CD4-positive, alpha-beta T cell treated with Interferon gamma for 1 hour (primary cell): ENCODE measurements at regions not wholly inside any gene's neighbourhood (a gene's known extent, or its start where the extent isn't known, plus 50 kb on each side); places are given as distances from the start of the nearest gene placed in this dataset.

Source experiments
- DNase-seq: peaks from one replicate; pipeline ENCODE4 v3.0.0-alpha.2; 2020

DNA sequence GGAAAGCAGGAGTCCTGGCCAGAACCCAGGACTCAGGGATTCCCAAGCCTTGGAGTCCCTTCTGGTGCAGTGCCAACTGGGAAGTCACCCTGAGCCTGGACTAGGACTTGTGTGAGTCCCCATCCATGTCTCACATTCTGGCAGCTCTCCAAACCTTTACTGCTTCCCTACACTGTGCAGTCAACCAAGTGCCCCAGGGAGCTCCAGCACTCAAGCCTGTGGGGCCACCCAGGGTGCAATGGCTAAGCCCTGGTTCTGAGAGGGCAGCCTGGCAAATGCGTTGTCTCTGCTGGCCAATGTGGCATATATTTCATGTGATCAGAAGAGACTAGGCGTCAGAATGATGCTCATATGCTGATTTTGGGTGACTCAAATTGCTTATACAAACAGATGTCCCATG is 223.4 kb downstream of the SP3 start:
- no peak for DNase-seq

DNA sequence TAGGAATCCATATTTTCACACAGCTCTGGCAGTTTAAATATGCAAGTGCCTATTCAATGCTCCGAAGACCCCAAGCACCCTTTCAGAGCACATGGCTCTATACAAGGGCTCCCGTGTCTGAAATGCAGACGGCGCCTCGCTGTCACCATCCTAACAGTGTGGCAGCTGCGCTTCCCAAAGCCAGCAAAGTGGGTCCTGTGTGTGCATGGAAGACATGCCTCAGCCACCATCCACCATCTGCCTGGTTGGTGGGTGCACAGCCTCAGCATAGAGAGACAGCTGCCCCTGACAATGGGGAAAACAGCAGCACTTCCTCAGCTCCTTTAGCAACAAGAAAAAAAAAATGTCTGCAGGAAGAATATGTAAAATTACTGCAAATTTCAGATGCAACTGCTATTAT is 218.1 kb downstream of the SP3 start:
- DNase-seq = no peak

DNA sequence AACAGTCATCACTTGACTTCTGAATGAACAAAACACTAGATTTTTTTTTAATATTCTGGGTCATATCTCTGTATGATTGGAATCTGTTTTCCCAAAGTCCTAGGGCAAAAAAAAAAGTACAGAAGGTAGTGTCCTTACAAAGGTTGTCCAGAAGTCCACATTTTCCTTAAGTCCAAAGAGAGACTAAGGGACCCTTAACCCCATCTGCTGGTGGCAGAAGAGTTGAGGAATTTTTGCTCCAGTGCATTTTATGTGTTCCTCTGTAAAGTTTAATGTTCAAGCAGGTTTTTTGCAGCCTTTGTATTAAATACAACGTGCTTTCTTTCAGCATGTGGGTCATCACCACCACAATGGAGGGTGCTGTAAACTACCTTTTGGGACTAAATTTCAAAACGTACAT is 215.9 kb downstream of the SP3 start:
- DNase-seq = no peak

DNA sequence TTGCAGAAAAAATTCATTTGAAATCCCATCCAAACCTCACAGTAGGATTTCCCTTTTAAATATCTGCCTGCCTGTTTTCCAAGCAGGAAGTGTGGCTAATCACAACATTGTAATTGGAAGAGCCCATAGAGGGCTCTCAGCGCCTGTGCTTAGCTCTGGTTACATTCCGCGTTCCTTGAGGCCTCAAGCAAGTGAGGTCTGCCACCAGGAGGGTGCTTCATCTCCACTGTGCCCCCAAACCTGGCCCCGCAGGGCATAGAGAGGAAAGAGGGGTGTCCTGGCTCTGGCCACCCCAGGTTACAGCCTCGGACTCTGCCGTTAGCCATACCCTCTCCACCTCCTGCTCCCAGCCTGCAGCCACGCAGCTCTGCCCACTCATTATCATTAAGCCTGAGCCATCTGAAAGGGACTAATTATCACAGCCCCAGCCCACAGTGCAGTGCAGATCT is 214.8 kb downstream of the SP3 start:
- DNase-seq = no peak

DNA sequence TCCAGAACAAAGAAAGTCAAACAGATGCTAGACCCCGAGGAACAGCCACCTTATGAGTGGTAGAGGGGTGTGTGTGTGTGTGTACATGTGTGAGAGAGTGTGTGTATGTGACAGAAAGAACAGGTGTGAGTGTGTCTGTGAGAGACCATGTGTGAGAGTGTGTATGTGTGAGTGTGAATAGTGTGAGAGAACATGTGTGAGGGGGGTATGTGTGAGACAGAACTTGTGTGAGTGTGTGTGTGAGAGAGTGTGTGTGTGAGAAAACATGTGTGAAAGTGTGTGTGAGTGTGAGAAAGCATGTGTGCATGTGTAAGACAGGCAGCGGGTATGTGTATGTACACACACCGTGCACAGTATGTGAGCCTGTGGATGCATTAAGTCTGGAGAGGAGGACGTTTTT is 214.3 kb downstream of the SP3 start:
- no peak for DNase-seq

DNA sequence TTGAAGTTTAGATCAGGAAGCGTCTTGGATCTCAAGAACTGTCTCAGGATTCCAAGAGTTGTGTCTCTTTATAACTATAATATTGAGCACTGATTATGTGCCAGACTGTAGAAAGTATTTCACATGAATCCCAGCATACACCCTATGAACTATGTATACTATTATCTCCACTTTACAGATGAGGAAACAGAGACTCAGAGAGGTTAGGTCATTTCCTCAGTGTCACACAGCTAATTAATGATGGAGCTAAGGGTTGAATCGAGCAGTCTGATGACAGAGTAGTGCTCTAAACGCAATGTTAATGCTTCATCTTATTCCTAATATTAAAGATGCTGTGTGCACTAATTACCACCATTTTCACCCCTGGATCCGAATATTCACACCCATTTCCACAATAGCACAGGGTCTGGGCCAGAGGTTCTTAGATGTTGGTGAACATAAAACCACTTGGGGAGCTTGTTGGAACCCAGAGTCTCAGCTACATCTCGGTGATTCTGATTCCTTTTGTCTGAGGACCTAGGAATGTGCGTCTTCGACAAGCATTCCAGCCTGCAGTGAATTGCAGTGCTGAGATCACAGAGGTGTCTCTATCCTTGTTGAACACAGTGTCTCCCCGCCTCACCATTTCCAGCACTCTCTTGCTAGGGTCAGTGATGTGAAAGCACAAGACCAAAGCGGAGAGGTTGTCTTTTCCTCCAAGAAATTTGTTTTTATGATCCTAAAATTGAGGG is 213.8 kb downstream of the SP3 start:
- DNase-seq = no peak

DNA sequence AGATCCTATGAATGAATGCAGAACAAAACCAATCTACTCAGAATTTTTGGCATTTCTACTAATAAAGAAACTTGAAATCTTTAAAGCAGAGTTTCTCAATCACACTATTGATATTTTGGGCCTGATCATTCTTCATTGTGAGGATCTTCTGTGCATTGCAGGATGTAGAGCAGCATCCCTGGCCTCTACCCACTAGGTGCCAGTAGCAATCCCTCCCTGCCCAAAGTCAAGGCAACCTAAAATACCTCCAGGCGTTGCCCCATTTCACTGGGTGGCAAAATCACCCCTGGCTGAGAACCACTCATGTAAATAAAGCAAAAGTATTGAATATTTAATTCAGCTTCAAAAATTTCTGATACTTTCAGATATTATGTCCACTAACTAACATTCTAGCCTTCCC is 213.0 kb downstream of the SP3 start:
- no peak for DNase-seq

DNA sequence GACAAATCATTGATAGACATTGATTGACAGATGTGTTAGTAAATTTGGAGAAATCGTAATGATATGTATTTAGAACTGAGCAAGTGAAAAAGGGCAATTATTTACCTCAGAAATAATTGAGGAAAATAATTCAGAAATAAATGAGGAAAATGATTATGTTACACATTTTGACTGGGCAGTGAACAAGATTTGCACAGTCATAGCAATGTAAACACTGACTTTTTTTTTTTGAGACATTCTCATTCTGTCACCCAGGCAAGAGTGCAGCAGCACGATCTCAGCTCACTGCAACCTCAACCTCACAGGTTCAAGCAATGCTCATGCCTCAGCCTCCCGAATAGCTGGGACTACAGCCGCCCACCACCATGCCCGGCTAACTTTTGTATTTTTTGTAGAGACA is 211.7 kb downstream of the SP3 start:
- no peak for DNase-seq

DNA sequence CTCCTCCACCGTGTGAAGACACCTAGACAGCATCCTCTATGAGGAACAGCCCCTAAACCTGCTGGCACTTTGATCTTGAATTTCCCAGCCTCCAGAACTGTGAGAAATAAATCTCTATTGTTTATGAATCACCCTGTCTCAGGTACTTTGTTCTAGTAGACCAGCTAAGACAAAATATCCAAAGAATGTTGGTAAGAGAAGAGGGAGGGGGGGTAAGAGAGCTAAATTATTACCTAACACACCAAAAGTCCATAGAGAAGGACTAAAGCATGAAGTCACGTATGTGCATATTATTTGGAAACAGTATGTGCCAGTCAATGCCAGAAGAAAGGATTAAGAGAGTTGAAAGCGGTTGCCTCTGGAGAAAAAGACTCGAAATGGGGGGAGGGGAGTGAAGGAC is 211.0 kb downstream of the SP3 start:
- DNase-seq = no peak

DNA sequence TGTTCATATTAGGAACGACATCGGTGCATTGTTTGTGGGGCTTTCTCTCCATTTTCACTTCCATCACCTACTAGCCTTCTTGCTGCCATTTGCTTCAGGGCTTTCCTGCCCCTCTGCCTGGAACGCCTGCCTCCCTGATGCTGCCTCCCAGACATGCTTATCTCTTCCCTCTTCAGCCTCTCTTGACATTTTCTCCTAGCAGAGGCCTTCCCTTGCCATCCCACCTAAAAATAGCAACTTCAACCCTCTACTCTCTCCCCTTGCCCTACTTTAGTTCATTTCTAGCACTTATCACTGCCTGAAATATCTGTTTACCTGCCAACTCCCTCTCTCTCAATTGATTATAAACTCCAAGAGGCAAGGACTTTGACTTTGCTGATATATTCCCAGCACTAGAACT is 210.3 kb downstream of the SP3 start:
- no peak for DNase-seq

DNA sequence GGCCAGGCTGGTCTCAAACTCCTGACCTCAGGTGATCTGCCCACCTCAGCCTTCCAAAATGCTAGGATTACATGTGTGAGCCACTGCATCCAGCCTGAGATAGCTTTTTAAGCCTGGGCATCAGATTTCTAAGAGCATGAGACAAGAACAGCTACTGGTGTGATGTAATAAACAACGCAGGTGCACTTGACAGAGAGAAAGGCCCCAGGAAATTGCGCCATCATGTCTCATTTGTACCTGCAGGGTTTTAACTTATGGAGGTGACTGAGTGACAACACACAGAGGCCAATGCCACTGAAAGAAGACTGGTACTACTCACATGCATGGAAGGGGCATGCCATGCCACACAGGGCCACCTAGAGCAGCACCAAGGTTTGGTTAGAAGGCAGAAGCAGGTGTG is 209.4 kb downstream of the SP3 start:
- no peak for DNase-seq

DNA sequence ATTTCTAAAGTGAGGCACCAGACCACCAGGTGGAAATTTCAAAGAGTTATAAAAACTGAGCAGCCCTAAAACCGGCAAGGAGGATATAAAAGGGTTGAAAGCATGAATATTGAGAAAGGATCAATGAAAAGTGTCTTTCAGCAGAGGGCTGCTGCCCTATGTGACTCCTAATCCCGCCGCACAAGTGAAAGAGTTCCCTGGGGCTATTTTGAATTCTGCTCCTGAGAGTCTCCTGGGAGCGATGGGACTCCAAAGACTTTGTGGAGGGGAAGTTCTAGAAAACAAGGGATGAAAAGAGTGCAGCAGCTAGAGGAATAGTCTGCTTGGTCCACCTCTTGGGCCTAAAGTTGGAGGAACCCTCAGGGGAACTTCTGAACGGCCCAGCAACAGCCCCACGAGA is 205.2 kb downstream of the SP3 start:
- DNase-seq = no peak

DNA sequence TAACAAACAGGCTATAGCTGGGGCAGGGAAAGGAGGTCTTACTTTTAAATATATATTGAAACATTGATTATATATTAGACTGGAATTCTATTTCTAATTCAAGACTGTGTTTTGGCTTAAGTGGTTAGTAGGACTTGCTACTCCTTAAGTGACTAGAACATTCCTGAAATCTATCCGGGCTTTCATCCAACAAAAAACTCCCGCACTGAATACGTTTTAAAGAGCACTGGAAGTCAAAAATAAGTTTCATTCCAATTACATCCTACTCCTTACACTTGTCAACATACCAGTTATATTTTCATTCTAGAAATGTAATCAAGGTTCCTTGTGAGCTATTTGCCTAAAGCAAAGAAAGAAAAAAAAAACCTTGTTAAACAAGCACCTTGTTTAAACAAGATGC is 204.6 kb downstream of the SP3 start:
- no peak for DNase-seq

DNA sequence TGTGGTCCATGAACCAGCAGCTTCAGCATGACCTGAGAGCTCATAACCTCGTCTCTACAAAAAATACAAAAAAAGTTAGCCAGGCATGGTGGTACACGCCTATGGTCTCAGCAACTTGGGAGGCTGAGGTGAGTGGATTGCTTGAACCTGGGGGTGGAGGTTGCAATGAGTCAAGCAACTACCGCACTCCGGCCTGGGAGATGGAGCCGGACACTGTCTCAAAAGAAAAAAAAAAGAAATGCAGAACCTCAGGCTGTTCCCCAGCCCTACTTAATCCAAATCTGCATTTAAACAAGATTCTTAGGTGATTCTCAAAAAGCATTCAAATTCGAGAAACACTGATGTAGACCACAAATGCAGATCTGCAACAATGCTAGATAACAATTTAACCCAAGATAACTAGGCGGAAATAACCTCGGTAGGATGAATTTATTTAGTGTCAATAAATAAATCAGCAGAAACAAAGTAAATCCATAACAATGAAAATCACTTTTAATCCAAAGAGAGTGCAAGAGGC is 203.5 kb downstream of the SP3 start:
- DNase-seq = no peak

DNA sequence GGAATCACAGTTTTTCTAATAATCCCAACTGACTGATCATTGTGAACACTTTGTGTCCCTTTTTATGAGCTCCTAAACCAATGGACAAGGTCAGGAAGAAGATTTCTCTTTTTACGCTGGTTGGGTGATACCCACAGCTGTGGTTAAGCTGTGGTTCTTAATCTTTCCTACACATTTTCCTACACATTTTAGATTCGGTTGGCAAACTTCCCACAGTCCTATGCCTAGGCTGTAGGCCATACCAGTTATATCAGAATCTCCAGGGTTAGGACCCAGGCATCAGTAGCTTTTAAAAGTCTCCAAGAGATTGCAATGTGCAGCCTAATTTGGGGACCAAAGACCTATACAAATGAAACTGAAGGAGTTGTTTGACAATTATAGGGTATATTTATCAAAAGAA is 203.0 kb downstream of the SP3 start:
- no peak for DNase-seq

DNA sequence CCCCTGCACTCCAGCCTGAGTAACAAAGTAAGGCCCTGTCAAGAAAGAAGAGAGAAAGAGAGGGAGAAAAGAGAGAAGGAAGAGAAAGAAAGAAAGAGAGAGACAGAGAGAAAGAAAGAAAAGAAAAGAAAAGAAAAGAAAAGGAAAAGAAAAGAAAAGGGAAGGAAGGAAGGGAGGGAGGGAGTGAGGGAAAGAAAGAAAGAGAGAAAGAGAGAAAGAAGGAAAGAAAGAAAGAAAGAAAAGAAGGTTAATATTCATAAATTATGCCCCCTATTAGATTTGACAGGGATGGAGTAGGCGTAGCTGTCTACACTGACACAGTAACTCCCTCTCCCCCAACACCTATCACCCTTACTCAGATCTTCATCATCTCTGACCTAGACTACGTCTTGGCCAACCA is 202.3 kb downstream of the SP3 start:
- DNase-seq = no peak

DNA sequence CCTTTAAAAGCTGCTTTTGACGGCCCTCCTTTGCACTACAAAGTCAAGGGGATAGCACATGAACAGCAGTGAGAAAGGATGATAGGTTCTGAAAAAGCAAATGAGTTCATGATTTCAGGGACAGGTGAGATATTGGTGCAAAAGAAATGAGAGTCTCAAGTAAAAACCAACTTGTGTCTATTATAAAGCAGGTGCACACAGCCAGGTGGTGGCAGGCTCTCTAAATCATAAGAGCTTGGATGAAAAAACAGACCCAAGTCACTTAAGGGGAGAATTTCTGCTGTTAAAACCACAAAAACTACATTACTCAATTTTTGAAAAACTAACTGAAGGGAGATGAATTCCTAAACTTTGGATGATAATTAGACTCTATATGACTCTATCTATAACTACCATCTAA is 201.5 kb downstream of the SP3 start:
- no peak for DNase-seq

DNA sequence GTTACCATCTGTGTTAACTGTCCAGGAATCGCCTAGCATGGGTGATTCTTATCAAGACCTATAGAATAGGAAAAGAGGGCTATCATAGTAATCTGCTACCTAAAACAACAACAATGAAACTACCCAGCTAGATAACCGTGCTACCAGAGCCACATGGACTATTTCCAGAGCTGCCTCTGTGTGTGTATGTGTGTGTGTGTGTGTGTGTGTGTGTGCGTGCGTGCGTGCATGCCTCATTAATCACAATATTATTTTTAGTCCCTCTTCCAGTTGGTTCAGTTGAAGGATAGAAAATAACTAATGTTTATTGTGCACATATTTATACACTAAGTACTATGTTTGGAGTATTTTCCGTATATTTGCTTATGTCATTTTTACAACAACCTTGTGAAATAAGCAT is 201.1 kb downstream of the SP3 start:
- no peak for DNase-seq

DNA sequence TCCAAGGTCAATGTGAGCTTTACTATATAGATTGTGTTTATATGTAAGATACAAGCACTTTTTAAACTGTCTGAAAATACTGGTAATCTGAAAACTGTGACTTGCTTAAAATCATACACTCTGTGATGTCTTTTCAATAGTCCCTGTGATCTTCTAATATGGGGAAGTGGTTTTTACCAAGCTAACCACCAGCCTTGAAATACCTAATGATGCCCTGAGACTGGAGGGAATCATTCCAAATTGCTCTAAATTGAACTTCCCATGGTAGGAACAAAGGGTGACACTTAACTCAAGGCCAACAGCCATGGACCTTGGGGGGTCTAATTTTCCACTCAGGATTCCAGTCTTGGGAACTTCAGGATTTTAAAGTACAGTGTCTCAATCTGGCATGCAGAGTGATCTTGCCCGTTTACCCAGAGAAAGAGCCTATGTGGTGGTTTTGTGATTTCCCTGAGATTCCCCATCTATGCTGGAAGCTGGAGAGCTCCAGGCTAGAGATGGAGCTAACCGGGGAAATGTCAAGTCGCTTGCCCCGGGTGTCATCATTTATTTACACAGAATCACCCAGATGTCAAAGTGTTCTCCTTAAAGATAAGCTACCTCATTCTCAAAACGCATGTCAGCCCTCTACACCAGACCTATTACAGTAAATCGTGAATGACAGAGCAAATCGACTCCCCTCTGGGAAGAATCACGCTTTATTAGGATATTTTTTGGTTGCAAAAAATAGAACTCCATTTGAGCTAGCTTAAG is 198.5 kb downstream of the SP3 start:
- no peak for DNase-seq

DNA sequence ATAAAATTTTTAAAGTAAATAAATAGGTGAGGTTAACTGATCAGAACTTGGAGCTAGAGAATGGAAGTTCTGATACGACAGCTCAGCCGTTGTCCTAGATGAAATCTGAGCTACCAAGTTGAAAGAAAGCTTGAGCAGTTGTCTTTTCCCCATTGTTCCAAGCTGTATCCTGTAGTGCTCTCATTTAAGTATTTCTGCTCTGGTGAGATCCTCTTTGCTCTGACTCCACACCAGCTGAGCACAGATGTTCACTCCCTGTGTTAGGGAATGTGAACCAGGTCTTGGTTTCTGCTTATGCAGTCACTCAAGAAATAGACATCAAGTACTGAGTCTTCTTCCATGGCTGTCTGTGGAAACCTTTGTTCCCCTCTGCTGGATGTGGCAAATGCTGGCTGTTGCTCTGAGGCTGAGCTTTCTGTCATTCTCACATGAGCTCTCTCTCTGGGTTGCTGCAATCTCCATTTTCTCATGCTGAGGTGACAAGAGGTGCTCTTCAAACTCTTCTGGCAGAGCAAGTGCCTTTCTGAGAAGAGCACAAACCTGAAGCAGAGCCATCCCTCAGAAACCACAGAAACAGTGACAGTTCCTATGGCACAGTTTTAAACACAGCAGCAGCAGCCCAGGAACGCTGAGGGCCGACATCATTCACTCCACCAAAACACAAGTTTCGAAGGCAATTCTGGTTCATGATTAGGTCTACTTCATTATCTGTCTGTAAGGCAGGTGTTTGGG is 194.1 kb downstream of the SP3 start:
- no peak for DNase-seq

DNA sequence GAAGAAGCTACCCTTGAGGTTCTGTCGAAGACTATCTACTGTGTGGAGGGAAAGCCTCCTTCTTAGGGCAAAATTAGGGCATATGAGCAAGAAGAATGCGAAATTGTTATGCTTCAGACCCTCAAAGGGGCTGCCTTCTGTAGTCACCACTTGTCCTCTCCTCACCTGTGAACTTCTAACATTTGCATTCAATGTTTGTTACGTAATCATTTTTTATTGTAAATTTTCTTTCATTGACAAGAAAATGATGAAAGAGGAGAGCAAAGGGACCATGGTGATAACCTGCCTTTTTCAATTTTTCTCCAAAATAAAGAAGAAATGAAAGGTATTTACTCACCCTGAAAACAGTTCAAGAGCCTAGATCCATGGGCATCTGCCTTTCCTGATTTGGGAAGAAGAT is 193.0 kb downstream of the SP3 start:
- DNase-seq = no peak

DNA sequence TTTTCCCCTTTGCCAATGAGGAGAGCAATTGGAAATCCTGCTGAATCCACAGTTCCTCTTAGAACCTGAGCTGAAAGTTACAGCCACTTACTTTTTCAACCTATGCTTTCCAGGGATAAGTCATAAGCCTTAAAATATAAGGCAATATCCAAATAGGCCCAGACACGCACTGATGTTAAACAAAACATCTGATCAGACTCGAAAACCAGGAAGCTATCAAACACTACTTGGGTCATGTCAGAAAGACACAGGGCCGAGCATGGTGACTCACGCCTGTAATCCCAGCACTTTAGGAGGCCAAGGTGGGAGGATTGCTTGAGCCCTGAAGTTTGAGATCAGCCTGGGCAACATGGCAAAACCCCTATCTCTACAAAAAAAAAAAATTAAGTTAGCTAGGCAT is 192.1 kb downstream of the SP3 start:
- DNase-seq = no peak

DNA sequence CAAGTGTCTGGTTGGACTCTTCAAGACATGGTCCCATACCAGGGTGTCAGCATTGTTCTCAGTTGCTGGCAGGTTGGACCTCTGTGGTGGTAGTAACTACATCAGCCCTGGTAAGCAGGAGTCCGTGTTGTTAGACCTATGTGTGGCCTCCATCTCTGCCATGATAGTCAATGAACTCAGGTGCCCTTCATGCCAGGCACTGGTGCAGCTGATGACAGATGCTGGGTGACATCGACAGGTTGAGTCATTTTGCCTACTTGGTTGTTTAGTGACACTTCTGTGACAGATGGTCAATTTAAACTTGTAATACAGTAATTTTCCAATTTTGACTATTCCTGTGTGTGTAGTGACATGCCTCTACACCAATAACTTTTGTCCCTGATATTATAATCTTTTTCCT is 189.7 kb downstream of the SP3 start:
- no peak for DNase-seq

DNA sequence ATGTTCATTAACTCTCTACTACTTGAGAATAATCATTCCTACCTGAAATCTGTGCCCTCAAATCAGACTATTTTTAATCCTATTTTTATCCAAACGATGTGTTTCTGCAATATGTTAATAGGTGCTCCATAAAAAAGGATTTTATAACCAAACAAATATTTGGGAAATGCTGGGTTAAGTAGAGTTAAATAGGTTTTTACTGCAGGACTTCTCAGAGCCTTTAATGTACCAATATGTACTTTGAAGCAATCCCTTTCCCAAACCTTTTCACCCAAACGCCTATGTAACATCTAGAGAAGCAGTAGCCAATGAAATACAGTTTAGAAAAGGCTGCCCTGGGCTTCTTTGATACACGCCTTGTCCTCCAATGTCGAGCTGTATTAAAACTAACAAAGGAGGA is 182.5 kb downstream of the SP3 start:
- no peak for DNase-seq
